T-helper 1 cell treated with Interleukin-12 subunit alpha and Interleukin-12 subunit beta and Interleukin-4 antibody, amounts not matched to agents 30 μg/mL and 1 μg/mL, for 36 hours (primary cell): ENCODE measurements at regions not wholly inside any gene's neighbourhood (a gene's known extent, or its start where the extent isn't known, plus 50 kb on each side); places are given as distances from the start of the nearest gene placed in this dataset.

Experiments
- H3K27ac Mint-ChIP-seq: one replicate; pipeline ENCODE4 v1.8.0; 2021; ENCODE audit warnings: mild to moderate bottlenecking, mixed read lengths
- H3K27me3 Mint-ChIP-seq: one replicate; pipeline ENCODE4 v1.8.0; 2021; ENCODE audit warnings: low read depth, mixed read lengths
- H3K36me3 Mint-ChIP-seq: one replicate; pipeline ENCODE4 v1.8.0; 2021; ENCODE audit warnings: low read depth, mixed read lengths
- H3K4me1 Mint-ChIP-seq: one replicate; pipeline ENCODE4 v1.8.0; 2021; ENCODE audit warnings: low read depth, mixed read lengths
- H3K4me3 Mint-ChIP-seq: one replicate; pipeline ENCODE4 v1.8.0; 2021; ENCODE audit warnings: mild to moderate bottlenecking, moderate library complexity, mixed read lengths
- H3K9me3 Mint-ChIP-seq: one replicate; pipeline ENCODE4 v1.8.0; 2021; ENCODE audit warnings: mixed read lengths

GRCh38 chr6:9494864-9495263 lies 920.0 kb downstream of the TFAP2A start:
- no peaks in the 10 kb centered on the region for H3K36me3 Mint-ChIP-seq
- H3K27ac Mint-ChIP-seq, result no peak overlapping the region
- peaks cover 20% of the 10 kb centered on the region for H3K9me3 Mint-ChIP-seq
- H3K4me3 Mint-ChIP-seq, result no peak overlapping the region
- no peaks in the 10 kb centered on the region for H3K4me1 Mint-ChIP-seq
- H3K27me3 Mint-ChIP-seq, result no peaks in the 10 kb centered on the region

DNA sequence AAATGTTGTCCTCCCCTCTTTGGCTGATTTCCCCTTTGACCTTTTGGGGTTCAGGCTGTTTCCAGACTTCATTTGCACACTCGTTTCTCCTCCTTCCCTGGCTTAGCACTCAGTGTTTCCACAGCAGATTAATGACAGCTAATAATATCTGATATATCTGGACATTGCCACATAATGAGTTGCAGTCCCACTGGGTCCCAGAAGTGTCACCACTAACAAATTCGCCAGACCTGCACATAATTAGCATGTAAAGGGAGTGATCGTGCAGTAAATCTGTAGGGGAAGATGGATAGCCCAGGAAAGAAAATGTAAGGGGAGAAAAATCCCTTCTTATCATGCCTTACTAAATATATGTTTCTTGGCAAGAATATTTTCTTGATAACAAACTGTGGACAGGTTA lies 922.1 kb downstream of the TFAP2A start:
- no peaks in the 10 kb centered on the region for H3K36me3 Mint-ChIP-seq
- no peak overlapping the region for H3K4me3 Mint-ChIP-seq
- H3K27me3 Mint-ChIP-seq, result no peaks in the 10 kb centered on the region
- H3K4me1 Mint-ChIP-seq, result no peaks in the 10 kb centered on the region
- peaks cover 15% of the 10 kb centered on the region for H3K9me3 Mint-ChIP-seq
- no peak overlapping the region for H3K27ac Mint-ChIP-seq

- Mint-ChIP-seq H3K4me1 (no peaks in the 10 kb centered on the region), H3K4me3 (no peak overlapping the region), H3K36me3 (no peaks in the 10 kb centered on the region), H3K9me3 (no peaks in the 10 kb centered on the region), H3K27me3 (no peaks in the 10 kb centered on the region), H3K27ac (no peak overlapping the region)
These were observed 927.7 kb downstream of the TFAP2A start for GRCh38 chr6:9487128-9487527.

DNA sequence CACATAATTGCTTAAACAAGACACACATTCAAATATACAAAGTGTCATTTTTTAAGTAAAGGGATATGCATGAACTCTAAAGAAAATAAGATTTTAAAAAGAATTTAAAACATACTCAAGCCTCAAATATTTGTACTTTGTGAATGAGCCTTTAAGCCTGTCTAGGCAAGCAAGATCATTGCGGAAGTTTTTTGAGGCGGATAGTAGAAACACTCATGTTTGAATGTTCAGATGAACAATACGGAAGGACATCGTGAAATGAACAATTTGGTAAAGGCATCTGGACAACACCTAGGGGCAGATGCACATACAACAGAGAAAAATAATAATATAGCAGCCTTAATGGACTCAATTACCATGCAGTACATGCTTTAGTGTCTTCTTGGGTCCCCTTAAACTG lies 928.9 kb downstream of the TFAP2A start:
- H3K4me3 Mint-ChIP-seq, result no peak overlapping the region
- H3K27me3 Mint-ChIP-seq, result no peaks in the 10 kb centered on the region
- no peak overlapping the region for H3K27ac Mint-ChIP-seq
- no peaks in the 10 kb centered on the region for H3K9me3 Mint-ChIP-seq
- no peaks in the 10 kb centered on the region for H3K36me3 Mint-ChIP-seq
- H3K4me1 Mint-ChIP-seq, result no peaks in the 10 kb centered on the region

GRCh38 chr6:9484686-9485085 lies 930.2 kb downstream of the TFAP2A start:
- H3K9me3 Mint-ChIP-seq, result no peaks in the 10 kb centered on the region
- H3K27me3 Mint-ChIP-seq, result no peaks in the 10 kb centered on the region
- no peaks in the 10 kb centered on the region for H3K36me3 Mint-ChIP-seq
- no peak overlapping the region for H3K4me3 Mint-ChIP-seq
- no peak overlapping the region for H3K27ac Mint-ChIP-seq
- no peaks in the 10 kb centered on the region for H3K4me1 Mint-ChIP-seq

- H3K36me3 Mint-ChIP-seq, result no peaks in the 10 kb centered on the region
- no peak overlapping the region for H3K4me3 Mint-ChIP-seq
- no peaks in the 10 kb centered on the region for H3K9me3 Mint-ChIP-seq
- no peaks in the 10 kb centered on the region for H3K4me1 Mint-ChIP-seq
- no peaks in the 10 kb centered on the region for H3K27me3 Mint-ChIP-seq
- no peak overlapping the region for H3K27ac Mint-ChIP-seq
These were observed 930.8 kb downstream of the TFAP2A start for GRCh38 chr6:9484091-9484490.

DNA sequence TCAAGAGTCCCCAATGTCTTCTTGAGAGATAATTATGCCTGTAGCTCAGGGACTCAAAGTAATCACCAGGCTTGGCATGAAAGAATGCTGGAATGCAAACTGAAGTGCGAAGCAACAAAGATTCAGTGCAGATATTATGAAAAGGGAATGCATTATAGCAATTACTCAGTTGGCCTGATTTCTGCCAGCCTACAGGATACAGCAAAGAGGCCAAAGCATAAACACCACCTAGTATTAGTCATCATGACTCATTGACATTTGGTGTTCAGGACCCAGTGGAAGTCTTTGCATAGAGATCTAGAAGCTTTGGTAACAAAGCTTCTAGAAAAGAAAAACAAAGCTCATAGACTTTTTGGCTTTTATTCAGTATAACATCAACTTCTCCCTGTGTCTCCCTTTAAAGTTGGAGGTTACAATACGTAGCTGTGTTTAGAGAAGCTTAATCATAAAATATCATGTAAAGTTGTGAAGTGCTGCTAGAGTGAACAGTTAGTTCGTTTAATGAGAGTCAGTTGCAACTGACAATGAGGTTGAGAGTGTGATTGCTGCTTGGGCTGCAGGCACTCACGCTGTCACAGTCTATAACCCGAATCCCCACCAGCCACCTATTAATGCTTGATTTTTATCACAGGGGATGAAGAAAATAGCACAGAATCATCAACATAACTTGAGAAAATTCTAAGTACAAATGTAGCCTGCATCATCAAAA lies 932.7 kb downstream of the TFAP2A start:
- H3K36me3 Mint-ChIP-seq, result no peaks in the 10 kb centered on the region
- H3K4me3 Mint-ChIP-seq, result no peak overlapping the region
- no peak overlapping the region for H3K27ac Mint-ChIP-seq
- H3K27me3 Mint-ChIP-seq, result no peaks in the 10 kb centered on the region
- peaks cover 5% of the 10 kb centered on the region for H3K9me3 Mint-ChIP-seq
- H3K4me1 Mint-ChIP-seq, result no peaks in the 10 kb centered on the region

DNA sequence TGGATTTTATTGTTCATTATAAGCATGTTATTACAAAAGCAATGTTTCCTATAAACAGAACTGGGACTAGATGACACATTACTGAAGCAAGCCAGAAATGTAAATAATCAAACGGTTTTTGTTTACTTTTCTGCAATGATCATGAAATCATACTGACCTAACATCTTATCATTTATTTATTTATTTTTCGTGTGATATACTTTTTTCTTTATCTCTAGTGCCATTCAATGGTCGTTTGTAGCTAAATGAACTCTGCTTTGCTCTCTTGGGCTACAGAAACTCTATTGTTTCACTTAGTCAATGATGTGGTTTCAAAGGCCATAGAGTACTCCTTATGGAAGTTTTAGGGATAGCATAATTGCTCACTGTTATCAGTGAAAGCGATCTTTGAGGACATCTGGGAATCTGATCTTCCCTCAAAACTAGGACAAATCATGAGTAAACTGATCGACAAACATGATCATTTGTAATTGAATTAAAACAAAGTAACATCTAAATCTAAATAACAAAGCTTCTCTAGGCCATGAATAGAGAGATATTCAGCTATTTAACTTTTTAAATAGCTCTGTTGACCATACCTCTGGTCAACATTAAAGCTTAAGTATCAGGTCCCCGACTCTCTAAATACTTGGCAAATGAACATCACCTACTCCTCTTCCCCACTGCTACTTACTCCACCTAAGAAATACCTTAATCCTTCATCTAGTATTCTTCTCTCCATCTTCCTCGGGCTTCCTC lies 933.4 kb downstream of the TFAP2A start:
- Mint-ChIP-seq H3K4me1 (no peaks in the 10 kb centered on the region), H3K9me3 (peaks cover 5% of the 10 kb centered on the region), H3K27ac (no peak overlapping the region), H3K4me3 (no peak overlapping the region), H3K36me3 (no peaks in the 10 kb centered on the region), H3K27me3 (no peaks in the 10 kb centered on the region)

DNA sequence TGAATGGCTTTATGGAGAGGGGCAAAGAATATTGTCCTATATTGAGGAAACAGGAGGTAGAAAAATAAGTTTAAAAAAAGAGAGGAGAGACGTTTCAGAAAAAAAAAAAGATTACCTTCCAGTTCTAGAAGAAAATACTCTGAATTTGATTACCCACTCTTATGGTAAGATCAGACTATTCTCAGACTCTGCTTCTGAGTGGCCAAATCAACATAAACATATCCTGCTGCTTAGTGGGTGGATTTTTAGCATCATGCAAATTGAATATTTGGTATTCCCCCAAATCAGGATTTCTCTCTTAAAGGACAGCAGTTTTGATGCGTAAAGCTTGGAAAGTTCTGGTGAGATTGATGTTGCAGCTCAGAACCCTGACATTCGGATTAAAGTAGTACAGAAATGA lies 946.6 kb downstream of the TFAP2A start:
- Mint-ChIP-seq H3K36me3 (no peaks in the 10 kb centered on the region), H3K9me3 (no peaks in the 10 kb centered on the region), H3K27ac (no peak overlapping the region), H3K27me3 (no peaks in the 10 kb centered on the region), H3K4me1 (no peaks in the 10 kb centered on the region), H3K4me3 (no peak overlapping the region)

- Mint-ChIP-seq H3K36me3 (no peaks in the 10 kb centered on the region), H3K4me3 (no peak overlapping the region), H3K4me1 (no peaks in the 10 kb centered on the region), H3K27ac (no peak overlapping the region), H3K9me3 (no peaks in the 10 kb centered on the region), H3K27me3 (no peaks in the 10 kb centered on the region)
These were observed 947.1 kb downstream of the TFAP2A start for GRCh38 chr6:9467741-9468140.

- H3K36me3 Mint-ChIP-seq, result no peaks in the 10 kb centered on the region
- no peaks in the 10 kb centered on the region for H3K9me3 Mint-ChIP-seq
- H3K27me3 Mint-ChIP-seq, result no peaks in the 10 kb centered on the region
- no peak overlapping the region for H3K27ac Mint-ChIP-seq
- no peaks in the 10 kb centered on the region for H3K4me1 Mint-ChIP-seq
- no peak overlapping the region for H3K4me3 Mint-ChIP-seq
These were observed 950.3 kb downstream of the TFAP2A start for GRCh38 chr6:9464583-9464982.

DNA sequence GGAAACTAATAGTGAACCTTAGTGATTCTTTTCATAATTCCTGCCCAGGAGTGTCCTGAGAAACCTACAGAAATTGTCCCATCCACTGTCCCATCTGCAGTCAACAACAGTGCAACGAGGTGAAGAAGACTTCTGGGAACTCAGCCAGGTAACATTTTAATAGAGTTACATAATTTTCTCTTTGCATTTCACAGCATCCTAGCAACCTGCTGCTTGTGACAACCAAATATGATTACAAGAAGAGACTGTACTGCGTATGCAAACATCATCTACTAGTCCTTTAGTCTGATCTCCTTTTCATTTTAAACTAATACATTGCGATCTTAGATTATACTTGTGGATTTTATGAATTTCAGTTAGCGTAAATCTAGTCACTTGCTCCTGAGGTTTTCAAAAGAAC lies 951.6 kb downstream of the TFAP2A start:
- Mint-ChIP-seq H3K4me1 (no peaks in the 10 kb centered on the region), H3K36me3 (no peaks in the 10 kb centered on the region), H3K4me3 (no peak overlapping the region), H3K27ac (no peak overlapping the region), H3K27me3 (no peaks in the 10 kb centered on the region), H3K9me3 (no peaks in the 10 kb centered on the region)

GRCh38 chr6:9461188-9461587 lies 953.7 kb downstream of the TFAP2A start:
- Mint-ChIP-seq H3K27ac (no peak overlapping the region), H3K27me3 (no peaks in the 10 kb centered on the region), H3K36me3 (no peaks in the 10 kb centered on the region), H3K9me3 (no peaks in the 10 kb centered on the region), H3K4me1 (no peaks in the 10 kb centered on the region), H3K4me3 (no peak overlapping the region)

DNA sequence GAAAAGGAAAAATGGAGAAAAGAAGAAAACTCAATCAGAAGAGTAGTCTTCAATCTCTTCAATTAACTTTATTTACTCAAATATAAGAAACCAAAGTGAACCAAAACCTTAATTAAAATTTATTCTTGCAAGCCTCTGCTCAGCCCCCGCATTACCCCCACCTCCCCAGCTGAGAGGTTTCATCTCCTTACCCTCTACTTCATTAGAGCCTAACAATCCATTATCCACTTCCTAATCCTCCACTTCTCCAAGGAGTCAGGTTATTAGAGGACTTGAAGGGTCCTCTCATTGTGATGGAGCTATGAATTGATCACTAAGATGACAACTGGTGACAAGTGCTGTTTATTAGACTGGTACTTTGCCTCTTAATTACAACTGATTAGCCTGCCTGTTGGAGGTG lies 956.5 kb downstream of the TFAP2A start:
- Mint-ChIP-seq H3K9me3 (peaks cover 3% of the 10 kb centered on the region), H3K27ac (no peak overlapping the region), H3K4me3 (no peak overlapping the region), H3K4me1 (no peaks in the 10 kb centered on the region), H3K27me3 (no peaks in the 10 kb centered on the region), H3K36me3 (no peaks in the 10 kb centered on the region)

GRCh38 chr6:9455864-9456658 lies 958.8 kb downstream of the TFAP2A start:
- Mint-ChIP-seq H3K4me1 (no peaks in the 10 kb centered on the region), H3K36me3 (no peaks in the 10 kb centered on the region), H3K9me3 (peaks cover 3% of the 10 kb centered on the region), H3K27ac (no peak overlapping the region), H3K27me3 (no peaks in the 10 kb centered on the region), H3K4me3 (no peak overlapping the region)
